ENCODE measurements at regions not wholly inside any gene's neighbourhood (a gene's known extent, or its start where the extent isn't known, plus 50 kb on each side); places are given as distances from the start of the nearest gene placed in this dataset.

GRCh38 chr2:106664669-106665068 lies 177.5 kb downstream of the CD8B2 start:
- TF ChIP-seq TARDBP (IDR thresholded peaks at IDR 0.05) (no peak), BHLHE40 (IDR thresholded peaks at IDR 0.05; ENCODE audit: borderline replicate concordance) (no peak), HDGF (IDR thresholded peaks at IDR 0.05; ENCODE audit: borderline replicate concordance) (no peak), ELF4 (IDR thresholded peaks at IDR 0.05) (no peak), SP1 (IDR thresholded peaks at IDR 0.05) (no peak), LEF1 (IDR thresholded peaks at IDR 0.05; ENCODE audit: borderline replicate concordance) (no peak), FOXK2 (IDR thresholded peaks at IDR 0.05) (no peak)
